ENCODE measurements at regions not wholly inside any gene's neighbourhood (a gene's known extent, or its start where the extent isn't known, plus 50 kb on each side); places are given as distances from the start of the nearest gene placed in this dataset.

- TF ChIP-seq, protein P1, sequence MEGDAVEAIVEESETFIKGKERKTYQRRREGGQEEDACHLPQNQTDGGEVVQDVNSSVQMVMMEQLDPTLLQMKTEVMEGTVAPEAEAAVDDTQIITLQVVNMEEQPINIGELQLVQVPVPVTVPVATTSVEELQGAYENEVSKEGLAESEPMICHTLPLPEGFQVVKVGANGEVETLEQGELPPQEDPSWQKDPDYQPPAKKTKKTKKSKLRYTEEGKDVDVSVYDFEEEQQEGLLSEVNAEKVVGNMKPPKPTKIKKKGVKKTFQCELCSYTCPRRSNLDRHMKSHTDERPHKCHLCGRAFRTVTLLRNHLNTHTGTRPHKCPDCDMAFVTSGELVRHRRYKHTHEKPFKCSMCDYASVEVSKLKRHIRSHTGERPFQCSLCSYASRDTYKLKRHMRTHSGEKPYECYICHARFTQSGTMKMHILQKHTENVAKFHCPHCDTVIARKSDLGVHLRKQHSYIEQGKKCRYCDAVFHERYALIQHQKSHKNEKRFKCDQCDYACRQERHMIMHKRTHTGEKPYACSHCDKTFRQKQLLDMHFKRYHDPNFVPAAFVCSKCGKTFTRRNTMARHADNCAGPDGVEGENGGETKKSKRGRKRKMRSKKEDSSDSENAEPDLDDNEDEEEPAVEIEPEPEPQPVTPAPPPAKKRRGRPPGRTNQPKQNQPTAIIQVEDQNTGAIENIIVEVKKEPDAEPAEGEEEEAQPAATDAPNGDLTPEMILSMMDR (IDR thresholded peaks at IDR 0.05): no peak
- TF ChIP-seq EZH2 (IDR thresholded peaks at IDR 0.05; ENCODE audit: borderline replicate concordance, insufficient read depth, low read depth, low read length, poor library complexity, severe bottlenecking): no peak
Observed at GRCh38 chr12:114122016-114122415, 155.9 kb upstream of the RBM19 start.

Measured in B cell (primary cell).